A673 (cell line): ENCODE measurements at regions not wholly inside any gene's neighbourhood (a gene's known extent, or its start where the extent isn't known, plus 50 kb on each side); places are given as distances from the start of the nearest gene placed in this dataset.

Source experiments
- BruUV-seq: library from RNA; stranded (reverse); fragments of 400-500 nt; replicated peaks from 2 replicates; lab custom pipeline; 2021; lab: Mats Ljungman, UMichigan
- CTCF ChIA-PET: fragments of 300-600 bp; sonication (Branson Sonifier 250); formaldehyde crosslinking; loops from one replicate; lab custom pipeline; 2022; ENCODE audit warnings: antibody characterized with exemption; lab: Charles Lee
- POLR2A ChIA-PET: fragments of 300-600 bp; sonication (Branson Sonifier 250); formaldehyde crosslinking; loops from one replicate; lab custom pipeline; 2022; ENCODE audit warnings: antibody characterized with exemption; ENCODE audit not compliant: low non-redundant PET; lab: Charles Lee
- DNase-seq: peaks from one replicate; pipeline ENCODE4 v3.0.0-alpha.2; 2015; ENCODE audit warnings: low spot score
- H3K27ac ChIP-seq: fragments of 200-600 bp; sonication (generic); 2 replicates; pipeline ENCODE4 v1.5.1; 2016; ENCODE audit warnings: mixed run types, low read depth, mild to moderate bottlenecking, mixed read lengths, antibody characterized with exemption, low read length; ENCODE audit not compliant: poor library complexity, severe bottlenecking
- H3K27me3 ChIP-seq: fragments of 200-600 bp; sonication (generic); replicated peaks from 2 replicates; pipeline ENCODE4 v1.6.1; 2017; ENCODE audit warnings: mixed run types, low read depth, mild to moderate bottlenecking, mixed read lengths, antibody characterized with exemption, low read length; ENCODE audit not compliant: insufficient read depth, poor library complexity
- H3K36me3 ChIP-seq: fragments of 200-600 bp; sonication (generic); 2 replicates; pipeline ENCODE4 v1.6.1; 2016; ENCODE audit warnings: mixed run types, mild to moderate bottlenecking, mixed read lengths, antibody characterized with exemption, low read length; ENCODE audit not compliant: insufficient read depth, poor library complexity, severe bottlenecking
- H3K4me1 ChIP-seq: fragments of 200-600 bp; sonication (generic); 2 replicates; pipeline ENCODE4 v1.6.1; 2017; ENCODE audit warnings: mixed run types, mild to moderate bottlenecking, mixed read lengths, antibody characterized with exemption, low read length; ENCODE audit not compliant: insufficient read depth, poor library complexity, severe bottlenecking
- H3K4me3 ChIP-seq: fragments of 200-600 bp; sonication (generic); 2 replicates; pipeline ENCODE4 v1.5.1; 2016; ENCODE audit warnings: low read depth, mixed run types, mild to moderate bottlenecking, mixed read lengths, low read length; ENCODE audit not compliant: poor library complexity, severe bottlenecking
- H3K9me3 ChIP-seq: fragments of 200-600 bp; sonication (generic); 2 replicates; pipeline ENCODE4 v1.6.1; 2016; ENCODE audit warnings: mixed run types, low read depth, mild to moderate bottlenecking, mixed read lengths, antibody characterized with exemption, low read length; ENCODE audit not compliant: poor library complexity, severe bottlenecking
- EZH2 ChIP-seq: fragments of 200-600 bp; sonication (generic); IDR thresholded peaks from 2 replicates; pipeline ENCODE4 v1.6.1; 2017; ENCODE audit warnings: borderline replicate concordance, low read depth, mild to moderate bottlenecking, mixed read lengths, antibody characterized with exemption, low read length; ENCODE audit not compliant: poor library complexity, severe bottlenecking
- intact Hi-C: fragments of 100-400 bp; cut with micrococcal nuclease; formaldehyde crosslinking; loops from one replicate; pipeline ENCODE4 v1.10.0; 2022; ENCODE audit not compliant: unreplicated experiment
- TF ChIP-seq, protein P1 (sequence below): fragments of 300-800, 200-600 bp; sonication (generic); conservative IDR thresholded peaks from 2 replicates; pipeline ENCODE4 v1.5.1; 2017; ENCODE audit warnings: low read depth, mild to moderate bottlenecking, antibody characterized with exemption, low read length, moderate library complexity, mixed read lengths

DNA sequence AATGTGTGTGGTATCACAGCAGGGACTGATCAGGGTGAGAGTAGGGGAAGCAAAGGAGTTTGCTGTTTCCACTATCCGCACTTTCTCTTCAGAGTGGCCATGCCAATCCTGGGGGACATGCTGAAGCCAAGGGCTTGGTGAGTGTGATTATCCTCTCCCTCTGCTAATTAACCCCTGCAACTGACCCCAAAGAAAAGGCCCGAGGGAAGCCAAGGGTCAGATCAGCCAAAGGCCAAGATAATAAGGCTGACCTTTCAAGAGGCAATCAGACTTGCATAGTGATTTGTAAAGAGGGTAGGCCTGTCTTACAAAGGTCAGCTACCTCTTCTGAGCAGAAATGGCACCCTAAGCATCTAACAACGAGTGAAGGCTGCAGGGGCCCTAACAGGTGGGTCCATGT, 420.5 kb upstream of the CPEB2 start:
- TF ChIP-seq, protein P1, sequence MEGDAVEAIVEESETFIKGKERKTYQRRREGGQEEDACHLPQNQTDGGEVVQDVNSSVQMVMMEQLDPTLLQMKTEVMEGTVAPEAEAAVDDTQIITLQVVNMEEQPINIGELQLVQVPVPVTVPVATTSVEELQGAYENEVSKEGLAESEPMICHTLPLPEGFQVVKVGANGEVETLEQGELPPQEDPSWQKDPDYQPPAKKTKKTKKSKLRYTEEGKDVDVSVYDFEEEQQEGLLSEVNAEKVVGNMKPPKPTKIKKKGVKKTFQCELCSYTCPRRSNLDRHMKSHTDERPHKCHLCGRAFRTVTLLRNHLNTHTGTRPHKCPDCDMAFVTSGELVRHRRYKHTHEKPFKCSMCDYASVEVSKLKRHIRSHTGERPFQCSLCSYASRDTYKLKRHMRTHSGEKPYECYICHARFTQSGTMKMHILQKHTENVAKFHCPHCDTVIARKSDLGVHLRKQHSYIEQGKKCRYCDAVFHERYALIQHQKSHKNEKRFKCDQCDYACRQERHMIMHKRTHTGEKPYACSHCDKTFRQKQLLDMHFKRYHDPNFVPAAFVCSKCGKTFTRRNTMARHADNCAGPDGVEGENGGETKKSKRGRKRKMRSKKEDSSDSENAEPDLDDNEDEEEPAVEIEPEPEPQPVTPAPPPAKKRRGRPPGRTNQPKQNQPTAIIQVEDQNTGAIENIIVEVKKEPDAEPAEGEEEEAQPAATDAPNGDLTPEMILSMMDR: no peak
- no peak for TF ChIP-seq EZH2
- no peak for DNase-seq
- ChIA-PET CTCF (no interaction called here), POLR2A (no interaction called here)
- peaks cover 4% of the 10 kb centered on the region for H3K4me1 ChIP-seq
- H3K27ac ChIP-seq: no peak overlapping the region
- H3K9me3 ChIP-seq: no peaks in the 10 kb centered on the region
- H3K36me3 ChIP-seq: no peaks in the 10 kb centered on the region
- BruUV-seq: no TSS peak
- no peaks in the 10 kb centered on the region for H3K27me3 ChIP-seq
- intact Hi-C loops: no loop called here
- no peak overlapping the region for H3K4me3 ChIP-seq

DNA sequence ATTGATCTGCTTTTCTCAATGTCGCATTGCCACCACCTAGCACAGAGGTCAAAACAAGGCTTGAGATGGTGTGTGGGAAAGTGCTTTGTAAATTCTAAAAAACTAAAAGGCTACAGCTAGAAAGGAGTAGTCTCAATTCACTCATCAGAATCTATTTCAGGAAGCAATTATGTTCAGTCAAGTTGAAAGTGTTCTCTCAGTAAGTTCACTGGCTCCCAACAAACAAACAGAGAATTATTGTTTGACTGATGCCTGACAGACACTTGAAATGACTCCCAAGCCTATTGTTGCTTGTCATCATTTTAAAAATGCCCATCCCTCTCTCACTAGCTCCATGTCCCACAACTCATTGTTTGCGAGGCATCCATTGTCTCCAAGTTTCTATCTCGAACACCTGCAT, 419.6 kb upstream of the CPEB2 start:
- no peak for TF ChIP-seq EZH2
- TF ChIP-seq, protein P1: no peak
- Histone ChIP-seq H3K9me3 (no peaks in the 10 kb centered on the region), H3K4me1 (peaks cover 4% of the 10 kb centered on the region), H3K36me3 (no peaks in the 10 kb centered on the region), H3K4me3 (no peak overlapping the region), H3K27me3 (no peaks in the 10 kb centered on the region), H3K27ac (no peak overlapping the region)
- BruUV-seq: no TSS peak
- no peak for DNase-seq
- CTCF ChIA-PET: no interaction called here
- POLR2A ChIA-PET: no interaction called here
- intact Hi-C loops: no loop called here

DNA sequence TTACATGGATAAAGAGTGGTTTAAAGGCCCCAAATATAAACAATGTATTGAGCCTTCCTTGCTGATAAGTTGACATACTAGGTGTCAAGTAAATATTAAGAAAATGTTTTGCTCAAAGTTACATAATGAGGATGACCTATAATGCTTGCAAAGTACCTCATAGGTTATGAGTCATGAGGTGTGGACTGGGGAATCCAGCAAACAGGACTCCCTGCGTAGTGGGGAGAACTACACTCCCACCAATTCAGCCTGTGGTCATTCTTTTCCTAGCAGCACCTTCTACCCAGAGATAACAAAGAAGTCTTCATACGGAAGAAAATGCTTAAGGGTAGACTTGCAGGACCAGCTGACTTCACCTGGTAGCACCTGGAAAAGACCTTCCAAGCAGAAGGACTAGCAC, 418.9 kb upstream of the CPEB2 start:
- no peak overlapping the region for H3K27ac ChIP-seq
- DNase-seq: no peak
- intact Hi-C loops: no loop called here
- ChIA-PET CTCF (no interaction called here), POLR2A (no interaction called here)
- no peak for TF ChIP-seq EZH2
- TF ChIP-seq, protein P1: no peak
- BruUV-seq: no TSS peak
- no peaks in the 10 kb centered on the region for H3K9me3 ChIP-seq
- H3K4me3 ChIP-seq: no peak overlapping the region
- no peaks in the 10 kb centered on the region for H3K36me3 ChIP-seq
- no peaks in the 10 kb centered on the region for H3K27me3 ChIP-seq
- H3K4me1 ChIP-seq: peaks cover 4% of the 10 kb centered on the region
